GM23338 (cell line): ENCODE measurements at regions not wholly inside any gene's neighbourhood (a gene's known extent, or its start where the extent isn't known, plus 50 kb on each side); places are given as distances from the start of the nearest gene placed in this dataset.

Source experiments
- EZH2 ChIP-seq: fragments of 200-600 bp; sonication (generic); IDR thresholded peaks from one replicate; pipeline ENCODE4 v1.8.0; 2017; ENCODE audit warnings: antibody characterized with exemption, mild to moderate bottlenecking, low read depth; ENCODE audit not compliant: unreplicated experiment
- EZH2phosphoT487 ChIP-seq: fragments of 200-600 bp; sonication (generic); IDR thresholded peaks from one replicate; pipeline ENCODE4 v1.8.1; 2018; ENCODE audit warnings: antibody characterized with exemption; ENCODE audit not compliant: unreplicated experiment
- POLR2AphosphoS5 ChIP-seq: IDR thresholded peaks from 2 replicates; pipeline ENCODE4 v1.6.1; 2016; ENCODE audit warnings: antibody characterized with exemption, low read depth
- TF ChIP-seq, protein P1 (sequence below), 2 experiments: fragments of 200-600 bp in 1 of 2; sonication (generic) in 1 of 2; conservative IDR thresholded peaks; 2 replicates each; pipeline versions ENCODE4 v1.5.1 to v1.6.1; 2016 to 2017; ENCODE audit warnings: antibody characterized with exemption in 2 of 2, low read depth in 2 of 2, mild to moderate bottlenecking in 2 of 2, moderate library complexity in 1 of 2
- TF ChIP-seq, protein P2 (sequence below): IDR thresholded peaks from 2 replicates; pipeline ENCODE4 v1.6.1; 2016; ENCODE audit warnings: antibody characterized with exemption

DNA sequence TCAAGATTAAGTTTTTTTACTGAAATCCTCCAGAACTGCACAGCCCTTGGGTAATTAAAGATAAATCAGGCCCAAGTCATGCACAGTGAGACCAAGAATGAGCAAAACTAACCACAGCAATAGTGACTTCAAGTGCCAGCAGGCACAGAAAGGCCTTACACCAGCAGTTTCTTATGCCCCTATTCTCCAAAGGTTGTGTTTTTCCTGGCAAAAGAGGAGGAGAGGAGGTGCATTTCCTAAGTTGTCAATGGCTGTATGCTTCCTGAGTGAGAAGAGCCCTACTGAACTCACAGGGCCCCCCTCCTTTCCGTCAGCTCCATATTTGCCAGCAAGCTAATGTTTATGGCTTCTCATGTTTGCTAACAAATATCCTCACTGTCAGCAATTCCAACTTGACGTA lies 418.7 kb upstream of the INTU start:
- TF ChIP-seq EZH2phosphoT487 (no peak), EZH2 (no peak), POLR2AphosphoS5 (no peak)
- TF ChIP-seq, protein P1, sequence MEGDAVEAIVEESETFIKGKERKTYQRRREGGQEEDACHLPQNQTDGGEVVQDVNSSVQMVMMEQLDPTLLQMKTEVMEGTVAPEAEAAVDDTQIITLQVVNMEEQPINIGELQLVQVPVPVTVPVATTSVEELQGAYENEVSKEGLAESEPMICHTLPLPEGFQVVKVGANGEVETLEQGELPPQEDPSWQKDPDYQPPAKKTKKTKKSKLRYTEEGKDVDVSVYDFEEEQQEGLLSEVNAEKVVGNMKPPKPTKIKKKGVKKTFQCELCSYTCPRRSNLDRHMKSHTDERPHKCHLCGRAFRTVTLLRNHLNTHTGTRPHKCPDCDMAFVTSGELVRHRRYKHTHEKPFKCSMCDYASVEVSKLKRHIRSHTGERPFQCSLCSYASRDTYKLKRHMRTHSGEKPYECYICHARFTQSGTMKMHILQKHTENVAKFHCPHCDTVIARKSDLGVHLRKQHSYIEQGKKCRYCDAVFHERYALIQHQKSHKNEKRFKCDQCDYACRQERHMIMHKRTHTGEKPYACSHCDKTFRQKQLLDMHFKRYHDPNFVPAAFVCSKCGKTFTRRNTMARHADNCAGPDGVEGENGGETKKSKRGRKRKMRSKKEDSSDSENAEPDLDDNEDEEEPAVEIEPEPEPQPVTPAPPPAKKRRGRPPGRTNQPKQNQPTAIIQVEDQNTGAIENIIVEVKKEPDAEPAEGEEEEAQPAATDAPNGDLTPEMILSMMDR (conservative IDR thresholded peaks at IDR 0.05; ENCODE audit: low read depth in 2 of 2) = no peak
- TF ChIP-seq, protein P2, sequence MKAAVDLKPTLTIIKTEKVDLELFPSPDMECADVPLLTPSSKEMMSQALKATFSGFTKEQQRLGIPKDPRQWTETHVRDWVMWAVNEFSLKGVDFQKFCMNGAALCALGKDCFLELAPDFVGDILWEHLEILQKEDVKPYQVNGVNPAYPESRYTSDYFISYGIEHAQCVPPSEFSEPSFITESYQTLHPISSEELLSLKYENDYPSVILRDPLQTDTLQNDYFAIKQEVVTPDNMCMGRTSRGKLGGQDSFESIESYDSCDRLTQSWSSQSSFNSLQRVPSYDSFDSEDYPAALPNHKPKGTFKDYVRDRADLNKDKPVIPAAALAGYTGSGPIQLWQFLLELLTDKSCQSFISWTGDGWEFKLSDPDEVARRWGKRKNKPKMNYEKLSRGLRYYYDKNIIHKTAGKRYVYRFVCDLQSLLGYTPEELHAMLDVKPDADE = no peak
